NT2/D1 (cell line): ENCODE measurements at regions not wholly inside any gene's neighbourhood (a gene's known extent, or its start where the extent isn't known, plus 50 kb on each side); places are given as distances from the start of the nearest gene placed in this dataset.

Experiments
- DNase-seq: peaks from one replicate; pipeline ENCODE4 v3.0.0-alpha.2; 2011; ENCODE audit warnings: low read depth, low spot score
- H3K27me3 ChIP-seq: 2 replicates; pipeline ENCODE4 v1.6.0; 2011; ENCODE audit warnings: mild to moderate bottlenecking; ENCODE audit not compliant: insufficient read length, insufficient read depth
- H3K36me3 ChIP-seq: 2 replicates; pipeline ENCODE4 v1.6.1; 2011; ENCODE audit warnings: mild to moderate bottlenecking, low read length, mixed read lengths; ENCODE audit not compliant: insufficient read depth, insufficient read length
- H3K4me1 ChIP-seq: 2 replicates; pipeline ENCODE4 v1.5.1; 2011; ENCODE audit not compliant: insufficient read depth, insufficient read length
- H3K4me3 ChIP-seq: 2 replicates; pipeline ENCODE4 v1.5.1; 2011; ENCODE audit warnings: low read depth; ENCODE audit not compliant: insufficient read length
- H3K9ac ChIP-seq: 2 replicates; pipeline ENCODE4 v1.6.0; 2011; ENCODE audit warnings: low read depth; ENCODE audit not compliant: insufficient read length
- H3K9me3 ChIP-seq: 2 replicates; pipeline ENCODE4 v1.5.1; 2011; ENCODE audit warnings: mild to moderate bottlenecking, low read length; ENCODE audit not compliant: insufficient read depth
- SUZ12 ChIP-seq: IDR thresholded peaks from 2 replicates; pipeline ENCODE4 v1.6.1; 2011; ENCODE audit not compliant: insufficient read length, insufficient read depth; ENCODE audit errors: extremely low read depth
- YY1 ChIP-seq: IDR thresholded peaks from 2 replicates; pipeline ENCODE4 v1.6.1; 2011; ENCODE audit not compliant: insufficient read length, insufficient read depth
- ZNF274 ChIP-seq: IDR thresholded peaks from 2 replicates; pipeline ENCODE4 v1.6.1; 2011; ENCODE audit warnings: mild to moderate bottlenecking, low read depth, low read length

- no peak overlapping the region for H3K9ac ChIP-seq
- no peaks in the 10 kb centered on the region for H3K36me3 ChIP-seq
- no peaks in the 10 kb centered on the region for H3K4me1 ChIP-seq
- DNase-seq = no peak
- H3K4me3 ChIP-seq = no peak overlapping the region
- no peaks in the 10 kb centered on the region for H3K27me3 ChIP-seq
- no peaks in the 10 kb centered on the region for H3K9me3 ChIP-seq
- TF ChIP-seq SUZ12 (no peak), YY1 (no peak), ZNF274 (no peak)
These were observed 650.6 kb upstream of the ARID1B start for GRCh38 chr6:156126535-156126934.

DNA sequence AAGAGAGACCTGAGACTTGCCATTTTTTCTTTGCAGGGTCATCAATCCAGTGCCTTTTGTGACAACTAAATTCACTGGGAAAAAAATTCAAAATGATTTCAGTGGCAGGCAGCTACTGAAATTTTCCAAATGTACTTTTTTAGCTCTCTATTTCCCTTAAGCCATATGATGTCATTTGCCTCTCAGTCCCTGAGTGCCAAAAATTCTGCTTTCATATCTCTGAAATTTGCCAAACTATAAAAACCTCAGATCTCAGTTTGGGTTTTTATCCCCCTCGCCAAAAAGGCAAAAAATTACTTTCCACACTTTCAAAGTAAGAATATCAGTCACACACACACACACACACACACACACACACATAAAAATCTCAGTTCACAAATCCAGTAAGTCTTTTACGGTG lies 651.3 kb upstream of the ARID1B start:
- Histone ChIP-seq H3K9ac (no peak overlapping the region), H3K4me3 (no peak overlapping the region), H3K4me1 (no peaks in the 10 kb centered on the region), H3K9me3 (no peaks in the 10 kb centered on the region), H3K27me3 (no peaks in the 10 kb centered on the region), H3K36me3 (no peaks in the 10 kb centered on the region)
- DNase-seq = no peak
- no peak for TF ChIP-seq SUZ12
- no peak for TF ChIP-seq ZNF274
- no peak for TF ChIP-seq YY1

- H3K36me3 ChIP-seq = no peaks in the 10 kb centered on the region
- DNase-seq = no peak
- no peaks in the 10 kb centered on the region for H3K4me1 ChIP-seq
- no peak for TF ChIP-seq ZNF274
- no peak for TF ChIP-seq SUZ12
- TF ChIP-seq YY1 = no peak
- H3K27me3 ChIP-seq = no peaks in the 10 kb centered on the region
- H3K9ac ChIP-seq = no peak overlapping the region
- H3K4me3 ChIP-seq = no peak overlapping the region
- no peaks in the 10 kb centered on the region for H3K9me3 ChIP-seq
These were observed 653.4 kb upstream of the ARID1B start for GRCh38 chr6:156123731-156124130.

GRCh38 chr6:156121973-156122372 lies 655.2 kb upstream of the ARID1B start:
- TF ChIP-seq ZNF274 = no peak
- no peak for TF ChIP-seq SUZ12
- no peak for TF ChIP-seq YY1
- no peaks in the 10 kb centered on the region for H3K4me1 ChIP-seq

GRCh38 chr6:156114541-156114940 lies 658.9 kb upstream of the NOX3 start:
- Histone ChIP-seq H3K4me3 (no peak overlapping the region), H3K9me3 (no peaks in the 10 kb centered on the region), H3K27me3 (no peaks in the 10 kb centered on the region), H3K36me3 (no peaks in the 10 kb centered on the region), H3K4me1 (no peaks in the 10 kb centered on the region), H3K9ac (no peak overlapping the region)
- DNase-seq = no peak
- TF ChIP-seq ZNF274 (no peak), YY1 (no peak), SUZ12 (no peak)

More at GRCh38 chr6:156121973-156122372, 655.2 kb upstream of the ARID1B start:
- Histone ChIP-seq H3K9me3 (no peaks in the 10 kb centered on the region), H3K27me3 (no peaks in the 10 kb centered on the region), H3K9ac (no peak overlapping the region), H3K4me3 (no peak overlapping the region), H3K36me3 (no peaks in the 10 kb centered on the region)
- no peak for DNase-seq

DNA sequence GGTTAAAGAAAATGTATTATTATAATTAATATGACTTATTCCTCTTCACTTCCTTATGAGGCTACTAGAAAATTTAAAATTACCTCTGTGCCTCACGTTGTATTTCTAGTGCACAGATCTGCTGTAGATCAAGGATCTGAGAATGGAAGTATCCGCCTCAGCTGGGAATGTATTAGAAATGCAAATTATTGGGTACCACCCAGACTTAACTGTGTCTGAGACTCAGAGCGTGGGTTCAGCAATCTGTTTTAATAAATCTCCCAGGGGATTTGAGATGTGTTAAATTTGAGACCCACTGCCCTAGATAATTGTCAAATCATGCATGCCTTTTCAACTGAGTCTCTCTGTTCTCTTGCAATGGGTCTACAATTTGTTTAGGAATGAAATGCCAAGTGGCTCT lies 658.0 kb upstream of the NOX3 start:
- no peak overlapping the region for H3K4me3 ChIP-seq
- H3K9me3 ChIP-seq = no peaks in the 10 kb centered on the region
- H3K9ac ChIP-seq = no peak overlapping the region
- H3K36me3 ChIP-seq = no peaks in the 10 kb centered on the region
- no peaks in the 10 kb centered on the region for H3K27me3 ChIP-seq
- DNase-seq = no peak
- no peaks in the 10 kb centered on the region for H3K4me1 ChIP-seq
- TF ChIP-seq YY1 (no peak), ZNF274 (no peak), SUZ12 (no peak)

DNA sequence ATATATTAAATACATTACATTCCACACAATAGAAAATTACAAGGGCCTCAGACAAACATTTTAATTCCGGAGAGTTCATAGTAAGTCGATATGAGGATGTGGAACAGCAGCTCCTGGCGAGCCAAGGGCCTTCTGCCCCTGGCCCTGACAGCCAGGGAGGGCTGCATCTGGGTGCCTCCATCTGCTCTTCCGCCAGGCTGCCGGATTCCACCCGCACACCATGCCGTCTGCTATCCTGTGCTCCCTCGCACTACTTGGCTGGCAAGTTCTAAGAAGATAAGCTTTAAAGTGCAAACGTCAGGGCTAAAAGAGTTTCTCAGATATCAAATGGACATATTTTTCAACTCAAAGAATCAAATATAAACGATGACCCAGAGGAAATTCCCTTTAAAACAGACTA lies 656.3 kb upstream of the NOX3 start:
- no peaks in the 10 kb centered on the region for H3K4me1 ChIP-seq
- H3K9me3 ChIP-seq = no peaks in the 10 kb centered on the region
- DNase-seq = no peak
- H3K27me3 ChIP-seq = no peaks in the 10 kb centered on the region
- no peak overlapping the region for H3K9ac ChIP-seq
- no peaks in the 10 kb centered on the region for H3K36me3 ChIP-seq
- H3K4me3 ChIP-seq = no peak overlapping the region
- TF ChIP-seq SUZ12 (no peak), YY1 (no peak), ZNF274 (no peak)
